A549 (cell line): ENCODE measurements at regions not wholly inside any gene's neighbourhood (a gene's known extent, or its start where the extent isn't known, plus 50 kb on each side); places are given as distances from the start of the nearest gene placed in this dataset.

Experiments used
- CTCF ChIP-seq: fragments of >200 bp; sonication (Bioruptor Twin); formaldehyde crosslinking; IDR thresholded peaks from 3 replicates; pipeline ENCODE4 v1.5.1; 2016
- FOSL2 ChIP-seq, 2 experiments: fragments of 450-650 bp in 1 of 2; fragments of >200 bp in 1 of 2; sonication (Bioruptor Twin) in 1 of 2; formaldehyde crosslinking; IDR thresholded peaks; 2 replicates each; pipeline versions ENCODE4 v1.5.0 to v1.6.1; 2016 to 2020; ENCODE audit warnings: mild to moderate bottlenecking in 1 of 2, moderate library complexity in 1 of 2
- MAX ChIP-seq: IDR thresholded peaks from 2 replicates; pipeline ENCODE4 v1.6.1; 2012
- POLR2A ChIP-seq: IDR thresholded peaks from 2 replicates; pipeline ENCODE4 v1.6.1; 2012; ENCODE audit warnings: mild to moderate bottlenecking, low read length
- POLR2AphosphoS2 ChIP-seq: conservative IDR thresholded peaks from 2 replicates; pipeline ENCODE4 v1.6.1; 2012; ENCODE audit warnings: low read length, improper control_type of control experiment, inconsistent platforms
- SMC3 ChIP-seq: fragments of >200 bp; sonication (Bioruptor Twin); formaldehyde crosslinking; IDR thresholded peaks from 3 replicates; pipeline ENCODE4 v1.6.1; 2018; ENCODE audit warnings: inconsistent platforms
- TP53 ChIP-seq: fragments of 250-450 bp; sonication (Bioruptor Pico); IDR thresholded peaks from 2 replicates; pipeline ENCODE4 v1.5.0; 2021; ENCODE audit warnings: mild to moderate bottlenecking, moderate library complexity

GRCh38 chr6:11475016-11475415, 62.5 kb upstream of the TMEM170B start:
- TF ChIP-seq CTCF (no peak), POLR2AphosphoS2 (no peak), SMC3 (no peak), MAX (no peak), POLR2A (no peak), FOSL2 (IDR thresholded peaks at IDR 0.05) (no peak), FOSL2 (CRISPR knock-in tag; IDR thresholded peaks at IDR 0.05) (no peak), TP53 (no peak)
